CD4-positive, alpha-beta T cell treated with Interleukin-15 for 4 hours (primary cell): ENCODE measurements at regions not wholly inside any gene's neighbourhood (a gene's known extent, or its start where the extent isn't known, plus 50 kb on each side); places are given as distances from the start of the nearest gene placed in this dataset.

Experiments used
- DNase-seq: peaks from one replicate; pipeline ENCODE4 v3.0.0-alpha.2; 2020; ENCODE audit warnings: low spot score

DNA sequence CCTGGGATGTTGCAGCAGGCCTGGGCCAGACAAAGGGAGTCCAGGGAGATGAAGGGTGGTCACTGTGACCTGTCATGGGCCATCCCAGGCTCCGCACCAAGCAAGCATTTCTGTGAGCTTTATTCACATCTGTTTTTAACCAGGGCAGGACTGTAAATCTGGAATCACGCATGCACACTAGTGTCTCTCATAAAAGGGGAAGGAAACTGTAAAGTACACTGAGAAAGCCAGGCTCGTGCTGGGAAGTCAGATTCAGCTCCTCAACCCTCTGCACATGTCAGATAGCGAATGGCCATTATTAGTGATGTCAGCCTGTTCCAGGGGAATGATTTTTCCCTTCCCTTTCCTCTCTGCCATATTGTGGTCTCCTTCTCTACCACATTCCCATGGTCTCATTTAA lies 818.6 kb upstream of the RAB6C start:
- no peak for DNase-seq

DNA sequence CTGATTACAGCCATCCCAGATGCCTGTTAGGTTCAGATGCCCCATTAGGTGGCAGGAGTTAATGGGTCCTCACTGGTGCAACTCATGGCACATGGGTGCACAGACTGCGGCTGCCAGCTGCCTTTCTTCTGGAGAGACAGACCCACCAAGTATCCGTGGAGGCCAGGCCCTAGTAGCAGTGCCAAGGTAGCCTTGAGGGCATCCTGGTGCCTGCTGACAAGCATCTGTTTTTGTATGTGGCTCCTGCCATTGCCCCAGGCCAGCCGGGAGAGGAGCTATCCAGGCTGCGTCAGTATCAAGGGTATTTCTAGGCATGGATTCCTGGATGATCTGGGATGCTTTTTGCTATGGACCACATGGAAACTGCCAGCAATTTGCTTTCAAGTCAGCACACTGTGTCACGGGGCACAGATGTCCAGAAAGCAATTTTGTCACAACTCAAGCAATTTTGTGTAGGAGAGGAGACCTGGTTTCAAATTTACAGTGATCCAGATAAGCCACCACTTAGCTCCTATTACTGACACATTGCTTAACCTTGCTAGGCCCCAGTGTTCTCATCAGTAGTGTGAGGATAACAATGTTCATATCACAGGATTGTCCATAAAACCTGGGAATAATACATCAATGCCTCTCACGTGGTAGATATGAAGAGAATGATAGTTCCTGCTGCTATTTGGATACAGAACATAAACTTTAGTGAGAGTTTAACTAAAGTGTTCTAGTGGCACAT lies 815.1 kb upstream of the RAB6C start:
- DNase-seq = no peak

DNA sequence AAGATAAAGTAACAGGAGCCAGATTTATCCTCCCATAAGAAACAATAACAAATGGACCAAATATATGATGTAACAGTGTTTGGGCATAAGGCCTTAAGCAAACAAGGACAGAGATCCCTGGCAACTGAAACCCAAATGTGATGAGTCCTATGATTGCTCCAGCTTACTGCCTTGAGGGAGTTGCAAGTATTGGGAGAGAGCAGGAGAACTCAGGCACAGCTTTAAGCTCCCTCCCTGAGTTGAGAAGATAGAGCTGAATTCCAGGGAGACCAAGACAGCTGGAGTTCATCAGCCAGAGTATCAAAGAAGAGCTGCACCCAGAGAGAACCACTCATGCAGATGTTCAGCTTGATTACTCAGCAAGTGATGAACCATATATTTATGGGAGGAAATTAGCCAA lies 814.5 kb upstream of the RAB6C start:
- DNase-seq = no peak

DNA sequence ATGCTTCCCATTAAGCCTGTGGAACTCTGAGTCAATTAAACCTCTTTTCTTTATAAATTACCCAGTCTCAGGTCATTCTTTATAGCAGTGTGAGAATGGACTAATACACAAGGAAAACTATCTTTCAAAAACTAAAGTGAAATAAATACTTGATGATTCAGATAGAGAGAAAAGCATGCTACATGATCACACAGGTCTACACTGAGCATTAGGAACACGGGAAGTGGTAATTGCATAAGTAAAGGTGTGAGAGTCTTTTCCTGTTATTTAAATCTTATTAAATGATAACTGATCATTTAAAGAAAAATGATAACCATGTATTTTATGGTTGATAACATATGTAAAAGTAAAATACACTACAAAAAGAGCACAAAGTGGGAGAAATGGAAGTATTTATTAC lies 812.0 kb upstream of the RAB6C start:
- no peak for DNase-seq

DNA sequence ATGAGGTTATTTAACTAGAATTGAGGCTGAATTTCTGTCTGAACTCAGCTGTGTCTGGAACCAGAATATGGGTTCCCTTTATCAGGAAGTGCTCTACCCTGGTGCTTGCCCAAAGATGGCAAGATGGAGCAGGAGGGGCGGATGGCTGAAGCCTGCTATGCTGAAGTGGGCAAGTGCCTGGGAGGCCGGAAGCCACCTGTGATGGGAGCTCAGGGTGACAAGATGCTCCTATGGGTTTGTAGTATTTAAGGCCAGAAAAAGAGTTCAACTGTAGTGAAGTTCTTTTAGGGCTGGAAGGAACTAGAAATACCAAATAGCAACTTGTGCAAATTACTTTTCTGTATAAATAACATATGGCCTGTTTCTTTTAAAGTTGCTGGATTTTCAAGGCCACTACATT lies 808.9 kb upstream of the RAB6C start:
- no peak for DNase-seq

DNA sequence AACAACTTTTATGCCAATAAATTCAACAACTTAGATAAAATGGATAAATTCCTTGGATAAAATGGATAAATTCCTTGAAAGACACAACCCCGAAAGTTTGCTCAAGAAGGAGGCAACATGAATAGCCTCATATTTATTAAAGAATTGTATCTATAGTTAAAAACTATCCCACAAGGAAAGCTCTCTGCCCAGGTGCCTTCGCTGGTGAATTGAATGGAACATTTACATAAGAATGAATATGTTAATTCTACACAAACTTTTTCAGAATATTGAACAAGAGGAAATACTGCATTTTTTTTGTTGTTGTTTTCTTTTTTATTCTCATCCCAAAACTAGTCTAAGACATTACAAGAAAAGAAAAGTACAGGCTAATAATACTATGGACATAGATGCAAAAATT lies 805.3 kb upstream of the RAB6C start:
- no peak for DNase-seq

DNA sequence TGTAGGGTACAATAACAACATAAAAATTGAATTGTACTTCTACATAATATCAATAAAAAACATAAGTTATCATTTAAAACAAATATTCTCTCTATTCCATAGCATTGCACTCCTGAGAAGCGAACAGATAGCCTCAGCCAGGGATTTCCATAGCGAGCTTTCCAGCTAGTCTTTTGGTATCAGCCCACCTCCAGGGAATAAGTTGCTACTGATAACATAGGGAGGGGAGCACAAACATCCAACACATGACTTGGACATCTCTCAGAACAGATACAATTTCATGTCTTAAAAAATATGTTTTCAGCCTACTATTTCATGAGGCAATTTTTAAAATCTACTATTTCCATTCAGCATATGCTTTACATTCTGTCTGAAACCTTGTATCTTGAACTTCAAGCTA lies 804.4 kb upstream of the RAB6C start:
- no peak for DNase-seq

DNA sequence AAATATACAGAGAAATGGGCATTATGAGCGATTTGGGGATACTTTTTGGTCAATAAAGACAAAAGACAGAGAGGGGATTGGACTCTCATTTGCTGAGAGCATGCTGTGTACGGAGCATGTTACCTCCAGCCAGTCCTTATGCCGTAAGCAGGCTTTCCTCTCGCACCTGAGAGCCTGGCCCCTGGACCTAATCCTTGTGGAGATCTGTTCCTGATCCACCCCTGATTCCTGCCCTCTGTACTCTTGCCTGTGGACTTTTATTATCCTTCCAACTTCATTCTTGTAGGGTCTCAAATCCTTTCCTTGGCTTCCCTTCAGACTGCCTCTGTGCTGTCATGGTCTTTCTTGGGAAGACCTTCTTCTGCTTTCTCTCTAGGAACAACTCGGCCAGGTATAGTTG lies 803.1 kb upstream of the RAB6C start:
- no peak for DNase-seq

DNA sequence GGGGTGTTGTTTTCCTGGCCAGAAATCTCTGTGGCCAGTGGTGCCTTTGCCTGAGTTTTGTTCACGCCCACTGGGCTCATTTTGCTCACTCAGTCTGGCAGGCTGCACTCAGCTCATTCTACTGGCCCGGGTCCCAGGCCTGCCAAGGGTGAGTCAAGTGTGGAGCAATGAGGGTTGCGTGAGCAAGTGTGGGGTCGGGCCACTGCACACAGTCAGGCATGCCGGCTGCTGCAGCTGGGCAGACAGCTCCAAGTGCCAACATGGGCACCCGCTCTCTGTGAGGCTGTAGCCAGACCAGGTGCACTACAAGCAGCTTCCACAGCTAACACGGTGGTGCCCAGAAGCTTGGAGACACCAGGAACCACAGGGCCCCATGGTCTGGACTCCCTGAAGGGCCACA lies 801.1 kb upstream of the RAB6C start:
- DNase-seq = no peak

DNA sequence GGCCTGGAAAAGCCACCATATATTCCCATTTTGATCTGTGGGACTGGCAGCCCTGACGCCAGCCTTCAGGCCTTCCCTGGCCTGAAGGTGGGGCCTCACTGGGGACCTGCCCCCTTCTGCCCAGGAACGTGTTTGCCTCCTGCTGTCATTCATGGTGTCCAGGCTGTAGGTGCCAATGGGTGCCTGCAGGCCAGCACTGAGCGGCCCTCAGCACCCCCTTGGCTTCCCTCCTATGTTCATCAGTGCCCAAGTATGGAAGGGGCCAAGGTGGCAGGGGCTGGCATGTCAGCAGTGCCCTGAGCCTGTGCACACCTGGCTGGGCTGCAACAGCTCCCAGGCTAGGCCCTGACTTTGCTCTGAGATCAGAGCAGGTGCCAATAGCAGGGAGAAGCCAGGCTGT lies 800.3 kb upstream of the RAB6C start:
- DNase-seq = no peak

DNA sequence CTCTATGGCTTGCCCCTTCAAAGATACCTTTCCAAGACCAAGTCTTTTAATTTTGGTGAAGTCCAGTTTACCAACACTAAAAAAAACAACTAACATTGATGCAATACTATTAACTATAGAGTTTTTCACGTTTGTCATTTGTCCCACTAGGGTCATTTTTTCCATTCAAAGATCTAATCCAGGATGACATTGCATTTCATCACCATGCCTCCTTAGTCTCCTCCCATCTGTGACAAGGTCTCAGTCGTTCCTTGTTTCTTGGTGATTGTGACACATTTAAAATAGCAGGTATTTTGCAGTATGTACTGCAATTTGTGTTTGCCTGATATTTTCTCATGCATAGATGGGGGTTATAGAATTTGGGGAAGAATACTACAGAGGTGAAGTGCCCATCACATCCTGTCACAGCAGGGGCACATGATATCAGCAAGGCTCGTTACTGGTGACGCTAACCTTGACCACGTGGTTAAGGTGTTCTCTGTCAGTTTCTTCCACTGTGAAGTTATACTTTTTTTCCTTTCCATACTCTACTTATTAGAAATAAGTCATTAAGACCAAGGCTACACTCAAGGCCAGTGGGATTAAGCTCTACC lies 799.2 kb upstream of the RAB6C start:
- DNase-seq = no peak

DNA sequence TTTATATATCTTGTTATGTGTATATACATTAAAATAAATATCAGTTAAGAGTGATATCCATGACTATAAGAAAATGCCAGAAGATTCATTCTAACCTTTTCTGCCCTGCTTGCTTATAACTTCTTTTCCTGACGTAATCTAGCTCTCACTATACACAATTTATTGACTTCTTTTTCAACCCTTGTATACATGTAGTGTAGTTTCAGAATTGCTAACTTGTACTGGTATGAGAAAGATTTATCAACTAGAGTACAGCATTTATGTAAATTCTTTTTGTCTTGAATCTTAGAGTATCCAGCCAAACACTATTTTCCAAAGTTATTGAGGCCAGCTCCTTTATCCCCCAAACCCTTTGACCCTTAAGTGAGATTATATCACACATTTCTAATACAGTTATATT lies 798.0 kb upstream of the RAB6C start:
- no peak for DNase-seq

DNA sequence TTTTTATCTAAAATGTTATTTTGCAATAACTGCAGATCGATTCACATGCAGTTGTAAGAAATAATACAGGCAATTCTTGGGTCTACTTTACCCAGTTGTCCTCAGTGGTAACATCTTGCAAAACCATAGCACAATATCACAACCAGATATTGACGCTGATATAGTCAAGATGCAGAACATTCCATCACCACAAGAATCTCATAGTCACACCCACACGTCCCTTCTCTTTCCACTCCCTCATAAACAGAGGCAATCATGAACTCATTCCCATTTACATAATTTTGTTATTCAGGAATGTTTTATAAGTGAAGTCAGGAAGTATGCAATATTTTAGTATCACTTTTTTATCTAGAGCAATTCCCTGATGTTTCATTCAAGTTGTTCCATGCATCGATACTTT lies 797.5 kb upstream of the RAB6C start:
- DNase-seq = no peak

DNA sequence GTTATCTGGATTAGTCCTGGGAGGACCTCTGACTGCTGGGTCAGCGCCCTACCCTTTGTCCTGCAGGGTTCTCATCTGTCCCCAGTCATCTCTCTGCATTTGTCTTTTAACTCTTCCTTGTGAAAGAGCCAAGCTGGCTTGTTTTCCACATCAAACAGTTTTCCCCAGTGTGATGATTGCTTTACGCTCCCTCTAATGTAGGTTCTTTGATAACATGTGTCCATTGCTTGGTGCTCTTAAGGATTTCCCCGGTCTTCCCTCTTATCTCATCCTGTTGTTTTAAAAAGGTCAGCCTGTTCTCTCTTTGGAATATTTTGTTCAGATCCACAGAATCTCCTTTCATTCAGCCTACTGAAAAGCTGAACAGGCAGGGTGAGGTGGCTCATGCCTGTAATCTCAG lies 792.1 kb upstream of the RAB6C start:
- DNase-seq = no peak

DNA sequence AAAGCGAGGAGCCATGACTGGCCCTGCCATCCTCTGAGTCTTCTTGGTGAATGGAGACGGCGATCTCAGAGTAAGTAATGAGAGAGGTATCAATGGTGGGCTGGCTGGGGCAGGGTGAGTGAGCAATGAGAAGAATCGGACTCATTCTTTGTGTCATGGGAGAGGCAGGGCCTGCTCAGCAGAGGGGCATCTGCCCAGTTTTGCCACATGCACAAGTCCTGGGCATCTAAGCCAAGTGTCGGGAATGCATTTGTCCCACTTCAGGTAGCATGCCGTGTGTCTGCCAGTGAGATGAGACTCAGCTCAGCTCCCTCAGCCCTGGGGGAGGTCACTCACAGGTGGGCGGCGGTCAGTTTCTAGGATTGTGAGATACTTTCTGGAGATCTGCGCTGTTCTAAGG lies 791.0 kb upstream of the RAB6C start:
- DNase-seq = no peak

DNA sequence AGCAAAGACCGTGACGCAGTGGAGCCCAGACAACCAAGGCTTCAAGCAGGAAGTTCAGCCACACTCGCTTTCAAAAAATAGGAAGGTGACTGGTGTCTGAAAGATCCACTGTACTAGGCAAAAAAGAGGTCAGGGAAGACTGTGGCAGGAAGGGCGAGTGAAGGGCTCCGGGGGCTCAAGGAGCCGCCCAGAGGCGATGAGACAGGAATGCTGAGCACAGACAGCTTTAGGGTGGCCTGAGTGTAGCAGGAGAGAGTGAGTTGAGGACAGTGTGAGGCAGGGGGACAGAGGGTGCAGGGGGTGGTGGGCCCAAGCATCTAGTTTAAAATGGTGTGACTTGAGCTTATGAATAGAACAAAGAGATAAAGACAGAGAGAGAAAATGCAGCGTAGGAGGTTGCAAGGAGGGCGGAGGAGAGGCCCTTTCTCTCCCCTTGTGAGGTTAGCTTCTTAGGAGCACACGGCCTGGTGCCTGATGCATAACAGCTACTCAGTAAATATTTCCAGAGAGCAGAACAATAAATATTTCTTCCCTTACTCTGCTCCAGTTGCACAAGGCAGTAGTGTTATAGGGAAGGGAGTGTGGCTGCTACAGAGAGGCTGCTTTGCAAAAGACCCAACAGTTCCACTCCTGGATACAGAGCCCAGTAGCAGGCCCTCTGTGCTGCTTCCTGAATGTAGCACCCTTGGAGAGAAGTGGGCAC lies 789.7 kb upstream of the RAB6C start:
- DNase-seq = no peak

DNA sequence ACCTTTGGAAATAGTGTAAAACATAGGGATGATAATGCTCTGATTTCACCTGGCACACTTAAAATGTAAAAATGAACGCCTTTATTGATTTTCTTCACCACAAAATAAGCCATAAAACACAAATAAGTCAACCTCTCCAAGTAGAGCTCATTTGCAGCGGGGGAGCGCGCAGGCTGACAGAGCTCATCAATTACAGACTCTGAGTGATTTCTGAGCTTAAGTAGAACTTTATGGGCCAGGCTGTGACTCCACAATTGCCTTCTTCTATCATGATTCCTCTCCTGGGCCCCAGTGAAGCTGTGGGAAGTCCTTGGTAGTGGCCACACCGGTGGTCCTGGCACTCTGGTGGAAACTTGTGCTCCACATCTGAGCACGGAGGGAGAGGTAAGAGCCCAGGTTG lies 789.0 kb upstream of the RAB6C start:
- DNase-seq = no peak

DNA sequence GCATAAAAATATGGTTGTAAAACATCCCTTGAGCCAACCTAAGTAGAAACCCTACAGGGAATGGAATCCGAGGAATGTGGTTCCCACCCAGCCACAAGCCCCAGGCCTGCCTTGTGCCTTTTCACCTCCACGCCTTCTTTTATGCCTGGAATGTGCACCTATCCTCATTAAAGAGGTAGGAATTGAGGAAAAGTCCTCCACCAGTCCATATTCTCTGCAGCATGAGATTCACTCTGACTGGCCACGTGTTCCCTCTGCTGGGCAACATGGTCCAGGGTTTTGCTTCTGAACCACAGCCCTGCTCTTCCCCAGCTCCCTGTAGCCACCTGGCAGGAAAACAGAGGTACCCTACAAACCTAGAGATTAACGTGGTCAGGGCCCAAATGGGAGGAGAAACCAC lies 787.9 kb upstream of the RAB6C start:
- no peak for DNase-seq

DNA sequence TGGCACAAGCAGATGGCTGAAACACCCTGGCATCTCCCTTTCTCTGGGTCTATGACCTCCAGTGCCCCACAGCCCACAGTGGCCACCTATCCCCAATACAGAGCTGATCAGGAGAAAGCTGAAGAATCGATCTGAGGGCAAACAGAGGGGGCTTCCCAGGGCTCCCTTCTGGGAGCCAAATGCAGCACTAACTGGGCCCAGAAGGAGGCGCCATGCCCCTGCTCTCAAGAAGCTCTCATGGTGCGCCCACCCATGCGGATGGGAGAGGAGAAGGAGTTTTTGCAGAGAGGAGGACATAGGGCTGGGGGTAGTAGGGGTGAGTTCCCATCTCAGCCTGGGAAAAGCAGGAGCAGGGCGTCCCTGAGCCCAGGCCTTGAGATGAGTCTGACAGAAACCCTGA lies 787.3 kb upstream of the RAB6C start:
- DNase-seq = no peak

DNA sequence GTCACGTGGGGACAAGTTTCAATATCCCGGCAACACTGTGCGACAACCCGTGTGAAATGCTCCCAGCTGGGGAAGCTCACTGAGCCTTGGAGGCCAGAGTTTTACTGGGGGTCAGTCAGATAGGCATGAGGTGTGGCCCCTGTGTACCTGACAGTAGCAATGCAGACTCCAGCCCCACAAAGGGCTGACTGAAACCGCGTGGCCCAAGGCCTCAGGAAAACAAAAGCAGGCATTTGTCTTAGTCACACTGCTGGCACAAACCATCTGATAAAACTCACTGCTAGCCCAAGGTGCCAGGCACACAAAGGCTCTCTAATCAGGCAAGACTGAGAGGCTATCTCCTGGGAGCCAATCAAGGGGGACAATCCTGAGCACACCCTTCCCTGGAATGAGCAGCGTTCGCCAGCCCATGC lies 786.6 kb upstream of the RAB6C start:
- no peak for DNase-seq

DNA sequence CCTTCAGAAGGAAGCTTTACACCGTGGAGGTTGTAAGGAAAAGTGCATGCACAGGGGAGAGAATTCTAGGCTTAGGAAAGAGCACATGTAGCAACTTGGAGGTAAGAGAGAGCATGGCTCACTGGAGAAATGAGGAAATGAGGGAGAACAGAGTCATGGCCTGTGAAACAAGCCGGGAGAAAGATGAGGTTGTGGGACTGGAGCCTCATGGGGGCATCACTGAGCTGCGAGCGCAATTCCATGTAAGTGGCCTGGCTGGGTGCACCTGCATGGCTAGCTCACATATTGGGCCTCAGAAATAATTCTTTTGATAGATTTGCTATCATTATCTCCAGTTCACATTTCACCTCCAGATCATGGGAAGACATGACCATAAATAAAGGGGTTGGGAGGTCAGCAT lies 785.5 kb upstream of the RAB6C start:
- DNase-seq = no peak

DNA sequence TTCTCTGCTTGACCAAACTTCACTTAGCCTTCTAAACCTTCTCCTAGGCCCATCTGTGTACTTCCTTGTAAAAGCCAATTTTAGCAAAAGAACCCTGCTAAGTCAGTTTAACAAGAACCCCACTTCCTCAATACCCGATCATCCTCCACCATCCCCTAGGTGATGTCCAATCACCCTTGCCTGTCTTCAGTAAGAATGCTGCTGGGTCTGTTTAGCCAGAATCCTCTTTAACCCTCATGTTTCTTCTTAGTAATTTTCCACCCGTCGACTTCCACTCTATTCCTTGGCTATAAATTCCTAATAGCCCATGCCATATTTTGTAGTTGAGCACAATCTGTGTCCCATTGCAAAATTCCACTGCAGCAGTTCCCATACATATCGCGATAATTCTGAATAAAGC lies 780.0 kb upstream of the RAB6C start:
- DNase-seq = no peak

DNA sequence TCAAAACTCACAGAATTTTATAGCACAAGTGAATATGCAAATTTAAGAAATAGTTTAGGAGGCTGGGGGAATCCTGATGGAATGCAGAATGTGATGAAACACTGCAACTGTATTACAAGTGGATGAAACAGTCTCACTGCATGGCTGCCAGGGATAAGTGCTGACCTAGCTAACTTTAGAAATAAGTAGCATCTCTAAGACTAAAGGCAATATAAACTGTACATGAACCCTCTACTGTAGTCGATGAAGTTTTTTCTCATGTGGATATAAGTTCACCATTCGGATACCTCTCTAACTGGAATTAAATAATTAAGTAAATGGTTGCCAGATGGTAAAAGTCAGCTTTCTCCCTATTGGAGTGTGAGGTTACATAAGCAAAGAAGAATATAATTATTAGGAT lies 777.8 kb upstream of the RAB6C start:
- no peak for DNase-seq

DNA sequence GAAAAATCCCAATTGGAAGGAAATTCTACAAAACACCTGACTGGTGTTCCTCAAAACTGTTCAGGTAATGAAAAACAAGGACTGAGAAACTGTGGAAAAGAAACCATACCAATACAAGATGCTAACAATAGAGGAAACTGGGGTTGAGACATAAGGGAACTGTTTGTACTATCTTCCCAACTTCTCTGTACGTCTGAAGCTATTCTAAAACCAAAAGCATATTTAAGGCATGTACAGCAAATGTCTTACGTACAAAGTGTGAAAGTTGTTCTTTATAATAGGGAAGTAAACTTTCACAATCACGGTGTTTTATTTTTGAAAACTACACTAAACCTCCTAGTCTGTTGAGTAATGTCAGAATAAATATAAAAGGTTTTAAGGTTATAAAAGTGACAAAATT lies 776.1 kb upstream of the RAB6C start:
- DNase-seq = no peak
